Right lobe of liver (tissue), 6 donors: ENCODE measurements at regions not wholly inside any gene's neighbourhood (a gene's known extent, or its start where the extent isn't known, plus 50 kb on each side); places are given as distances from the start of the nearest gene placed in this dataset.

Experiments used
- ATAC-seq, 4 donors: fragments of 200-7000 bp; cut with Tn5 transposase; one replicate each; pipeline ENCODE4 v1.9.1; 2020; ENCODE audit warnings: mild to moderate bottlenecking in 4 of 4, moderate library complexity in 4 of 4
- DNase-seq, 3 donors: peaks; one replicate each; pipeline ENCODE4 v3.0.0-alpha.2; 2020
- H3K27ac ChIP-seq, 3 donors: fragments of 200-600 bp; one replicate each; pipeline ENCODE4 v1.8.0; 2022
- H3K27me3 ChIP-seq, 2 donors: fragments of 200-600 bp; one replicate each; pipeline ENCODE4 v1.8.0; 2022
- H3K36me3 ChIP-seq, 4 donors: fragments of 200-600 bp; sonication (generic) in 1 of 4; one replicate each; pipeline versions ENCODE4 v1.5.1 to v1.8.0; 2017 to 2022; ENCODE audit warnings: control low read depth in 1 of 4
- H3K4me1 ChIP-seq, 4 donors: fragments of 200-600 bp; sonication (generic) in 1 of 4; one replicate each; pipeline versions ENCODE4 v1.5.1 to v1.8.0; 2017 to 2022; ENCODE audit warnings: control low read depth in 1 of 4
- H3K4me3 ChIP-seq, 3 donors: fragments of 200-600 bp; one replicate each; pipeline ENCODE4 v1.8.0; 2022
- H3K9me3 ChIP-seq, 4 donors: fragments of 200-600 bp; sonication (generic) in 1 of 4; one replicate each; pipeline versions ENCODE4 v1.5.1 to v1.8.0; 2017 to 2022; ENCODE audit warnings: control low read depth in 1 of 4
- CTCF ChIP-seq, 4 donors: fragments of 200-600 bp in 3 of 4; fragments of 450-650 bp in 1 of 4; IDR thresholded peaks; one replicate each; pipeline versions ENCODE4 v1.5.1 to v1.8.0; 2016 to 2022; ENCODE audit warnings: antibody characterized with exemption in 4 of 4, mild to moderate bottlenecking in 2 of 4
- POLR2A ChIP-seq: fragments of 450-650 bp; IDR thresholded peaks from one replicate; pipeline ENCODE4 v1.6.1; 2017; ENCODE audit warnings: antibody characterized with exemption, mild to moderate bottlenecking
- WGBS: methylation state at CpG from one replicate; pipeline ENCODE4 v1.1.6; 2018; ENCODE audit warnings: low coverage, low lambda C conversion rate; ENCODE audit not compliant: insufficient coverage; ENCODE audit errors: missing lambda C conversion rate; 5-methylcytosine and 5-hydroxymethylcytosine counted together
- intact Hi-C, 2 donors: fragments of 100-400 bp; cut with DNase I; formaldehyde crosslinking; loops; one replicate each; pipeline versions ENCODE4 v1.11.2 to v1.14.1; 2022
- donor health status: DM: no; HTN: yes; CAD: no.
- donor health status: DM: no; HTN: no; CAD: no.
- donor health status: DM: no; HTN: no; CAD: no.
- donor health status: DM: no; HTN: yes; CAD: no.
- donor health status: DM: no; HTN: yes; CAD: no.

- Histone ChIP-seq H3K27ac (no peak overlapping the region), H3K4me3 (no peak overlapping the region), H3K36me3 (no peaks in the 10 kb centered on the region), H3K4me1 (peaks cover 0 to under 1% (median 0%) of the 10 kb centered on the region in 4 donors), H3K9me3 (no peaks in the 10 kb centered on the region), H3K27me3 (no peaks in the 10 kb centered on the region)
- TF ChIP-seq POLR2A (no peak), CTCF (IDR thresholded peaks at IDR 0.05) (no peak)
- intact Hi-C loops: no loop called here
- DNase-seq: no peak
- no peak for ATAC-seq
- 84% methylated on average over 3 of the region's 3 CpGs for WGBS
Observed at GRCh38 chr10:121309164-121309563, 289.1 kb downstream of the FGFR2 start.

DNA sequence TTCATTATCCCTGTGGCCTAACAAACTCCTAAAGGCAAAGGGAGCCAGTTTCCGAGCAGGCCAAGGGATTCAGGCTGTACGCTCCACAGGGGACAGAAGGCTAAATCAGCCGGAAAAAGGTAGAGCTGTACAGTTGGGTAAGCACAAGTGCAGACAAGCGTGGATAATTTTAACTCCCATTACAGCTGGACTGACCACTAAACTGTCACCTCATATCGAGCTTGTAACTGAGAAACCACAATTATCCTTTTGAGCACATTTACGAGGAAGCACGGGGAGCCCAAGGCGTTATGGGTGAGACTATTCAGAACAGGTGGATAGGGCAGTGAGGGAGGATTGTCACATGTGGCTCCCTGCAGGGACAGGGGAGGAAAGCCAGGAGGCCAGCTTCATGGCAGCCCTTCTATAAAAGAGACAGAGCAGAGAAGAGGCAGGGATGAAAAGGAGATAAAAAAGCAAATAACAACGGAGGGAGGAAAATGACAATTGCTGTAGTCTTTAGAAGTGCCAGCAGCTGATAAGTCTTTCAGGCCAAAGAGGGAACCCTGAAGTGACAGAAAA lies 288.0 kb downstream of the FGFR2 start:
- H3K36me3 ChIP-seq: no peaks in the 10 kb centered on the region
- intact Hi-C loops: no loop called here
- ATAC-seq: no peak

DNA sequence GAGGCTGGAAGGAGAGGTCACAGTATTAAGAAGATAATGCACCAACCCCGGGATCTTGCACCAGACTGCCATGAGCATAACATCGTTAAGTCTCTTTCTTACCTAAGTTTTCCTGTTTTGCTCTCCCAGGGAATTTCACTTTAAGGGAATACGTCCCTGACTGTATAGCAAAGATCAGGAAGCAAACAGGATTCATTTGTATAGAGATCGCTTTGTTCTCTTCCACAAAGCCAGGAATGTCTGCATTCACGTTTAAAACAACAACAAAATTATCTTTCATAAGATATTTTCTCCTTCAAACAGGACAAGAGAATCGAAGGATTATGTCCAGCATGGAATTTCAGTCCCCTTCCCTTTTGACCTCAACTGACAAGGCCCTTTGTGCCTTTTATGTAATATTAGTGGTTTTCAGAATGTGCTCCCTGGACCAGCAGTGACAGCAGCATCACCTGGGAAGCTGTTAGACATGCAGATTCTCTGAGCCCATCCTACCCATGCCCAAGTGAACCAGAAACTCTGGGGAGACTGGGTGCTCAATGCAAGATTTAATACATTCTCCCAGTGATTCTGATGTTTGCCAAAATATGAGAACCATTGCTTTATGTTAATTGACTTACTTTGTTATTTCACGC lies 286.3 kb downstream of the FGFR2 start:
- H3K9me3 ChIP-seq: no peaks in the 10 kb centered on the region
- H3K4me1 ChIP-seq: no peaks in the 10 kb centered on the region
- WGBS: 52% methylated on average over 7 of the region's 7 CpGs
- H3K27ac ChIP-seq: no peak overlapping the region
- no peak for ATAC-seq
- no peak overlapping the region for H3K4me3 ChIP-seq
- no peak for TF ChIP-seq CTCF (IDR thresholded peaks at IDR 0.05)
- no peak for TF ChIP-seq POLR2A
- intact Hi-C loops: no loop called here
- DNase-seq: no peak
- no peaks in the 10 kb centered on the region for H3K27me3 ChIP-seq
- no peaks in the 10 kb centered on the region for H3K36me3 ChIP-seq

More for the DNA sequence above, 288.0 kb downstream of the FGFR2 start:
- no peak overlapping the region for H3K4me3 ChIP-seq
- H3K9me3 ChIP-seq: no peaks in the 10 kb centered on the region
- 52% methylated on average over 9 of the region's 9 CpGs for WGBS
- no peaks in the 10 kb centered on the region for H3K27me3 ChIP-seq
- TF ChIP-seq POLR2A (no peak), CTCF (IDR thresholded peaks at IDR 0.05) (no peak)
- no peak overlapping the region for H3K27ac ChIP-seq
- H3K4me1 ChIP-seq: no peaks in the 10 kb centered on the region
- DNase-seq: no peak

GRCh38 chr10:121312587-121312986 lies 285.7 kb downstream of the FGFR2 start:
- Histone ChIP-seq H3K9me3 (no peaks in the 10 kb centered on the region), H3K4me3 (no peak overlapping the region), H3K4me1 (no peaks in the 10 kb centered on the region), H3K27ac (no peak overlapping the region), H3K27me3 (no peaks in the 10 kb centered on the region), H3K36me3 (no peaks in the 10 kb centered on the region)
- 30% methylated on average over 5 of the region's 5 CpGs for WGBS
- ATAC-seq: peak in 1 of 4 donors; percentile 25
- intact Hi-C loops: no loop called here
- DNase-seq: no peak
- no peak for TF ChIP-seq POLR2A
- no peak for TF ChIP-seq CTCF (IDR thresholded peaks at IDR 0.05)
